Kidney tubule cell (primary cell): ENCODE measurements at regions not wholly inside any gene's neighbourhood (a gene's known extent, or its start where the extent isn't known, plus 50 kb on each side); places are given as distances from the start of the nearest gene placed in this dataset.

Experiments
- DNase-seq: peaks from one replicate; pipeline ENCODE4 v3.0.0-alpha.2; 2018; ENCODE audit warnings: low spot score

GRCh38 chr9:135320331-135320730 is 159.3 kb upstream of the PPP1R26 start:
- DNase-seq, result no peak

GRCh38 chr9:135320943-135321342 is 158.6 kb upstream of the PPP1R26 start:
- DNase-seq, result no peak

GRCh38 chr9:135321580-135321979 is 158.0 kb upstream of the PPP1R26 start:
- DNase-seq, result no peak

GRCh38 chr9:135324329-135324728 is 155.3 kb upstream of the PPP1R26 start:
- no peak for DNase-seq

- no peak for DNase-seq
Measured at GRCh38 chr9:135326141-135326540, 153.4 kb upstream of the PPP1R26 start.

- DNase-seq, result no peak
Measured at GRCh38 chr9:135326633-135327152, 152.9 kb upstream of the PPP1R26 start.

GRCh38 chr9:135328485-135329417 is 150.8 kb upstream of the PPP1R26 start:
- DNase-seq, result no peak

GRCh38 chr9:135329571-135330306 is 149.8 kb upstream of the PPP1R26 start:
- DNase-seq, result no peak

- no peak for DNase-seq
Measured at GRCh38 chr9:135330307-135330631, 149.3 kb upstream of the PPP1R26 start.

- DNase-seq, result no peak
Measured at GRCh38 chr9:135330685-135331590, 148.6 kb upstream of the PPP1R26 start.

- no peak for DNase-seq
Measured at GRCh38 chr9:135332516-135332915, 147.1 kb upstream of the PPP1R26 start.

- no peak for DNase-seq
Measured at GRCh38 chr9:135332979-135333748, 146.4 kb upstream of the PPP1R26 start.

GRCh38 chr9:135334953-135335460 is 144.6 kb upstream of the PPP1R26 start:
- DNase-seq, result no peak

GRCh38 chr9:135335691-135336181 is 143.8 kb upstream of the PPP1R26 start:
- DNase-seq, result no peak

GRCh38 chr9:135336722-135337527 is 142.7 kb upstream of the PPP1R26 start:
- DNase-seq, result no peak

- no peak for DNase-seq
Measured at GRCh38 chr9:135338546-135338945, 141.0 kb upstream of the PPP1R26 start.

GRCh38 chr9:135339378-135339973 is 140.1 kb upstream of the PPP1R26 start:
- no peak for DNase-seq

- DNase-seq, result no peak
Measured at GRCh38 chr9:135340143-135340655, 139.4 kb upstream of the PPP1R26 start.

- no peak for DNase-seq
Measured at GRCh38 chr9:135340726-135341475, 138.7 kb upstream of the PPP1R26 start.
